ENCODE measurements at regions not wholly inside any gene's neighbourhood (a gene's known extent, or its start where the extent isn't known, plus 50 kb on each side); places are given as distances from the start of the nearest gene placed in this dataset.

DNA sequence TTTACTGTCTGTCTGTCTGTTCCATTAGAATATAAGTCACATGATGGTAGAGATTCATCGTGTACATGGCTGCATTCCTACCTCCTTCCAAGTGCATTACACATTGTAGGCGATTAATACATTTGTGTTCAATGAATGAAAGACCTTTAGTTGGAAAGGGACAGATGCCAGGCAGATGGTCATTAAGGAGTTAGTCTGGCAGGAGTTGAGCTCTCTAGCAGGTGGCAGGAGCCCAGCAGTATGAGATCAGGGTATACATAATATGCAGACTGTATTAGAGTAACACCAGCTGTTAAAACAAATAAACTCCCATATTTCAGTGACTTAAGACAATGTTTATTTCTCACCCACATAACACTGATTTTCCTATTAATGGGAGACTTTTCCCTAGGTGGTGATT, 147.7 kb upstream of the LARGE1 start:
- TF ChIP-seq, protein P1, sequence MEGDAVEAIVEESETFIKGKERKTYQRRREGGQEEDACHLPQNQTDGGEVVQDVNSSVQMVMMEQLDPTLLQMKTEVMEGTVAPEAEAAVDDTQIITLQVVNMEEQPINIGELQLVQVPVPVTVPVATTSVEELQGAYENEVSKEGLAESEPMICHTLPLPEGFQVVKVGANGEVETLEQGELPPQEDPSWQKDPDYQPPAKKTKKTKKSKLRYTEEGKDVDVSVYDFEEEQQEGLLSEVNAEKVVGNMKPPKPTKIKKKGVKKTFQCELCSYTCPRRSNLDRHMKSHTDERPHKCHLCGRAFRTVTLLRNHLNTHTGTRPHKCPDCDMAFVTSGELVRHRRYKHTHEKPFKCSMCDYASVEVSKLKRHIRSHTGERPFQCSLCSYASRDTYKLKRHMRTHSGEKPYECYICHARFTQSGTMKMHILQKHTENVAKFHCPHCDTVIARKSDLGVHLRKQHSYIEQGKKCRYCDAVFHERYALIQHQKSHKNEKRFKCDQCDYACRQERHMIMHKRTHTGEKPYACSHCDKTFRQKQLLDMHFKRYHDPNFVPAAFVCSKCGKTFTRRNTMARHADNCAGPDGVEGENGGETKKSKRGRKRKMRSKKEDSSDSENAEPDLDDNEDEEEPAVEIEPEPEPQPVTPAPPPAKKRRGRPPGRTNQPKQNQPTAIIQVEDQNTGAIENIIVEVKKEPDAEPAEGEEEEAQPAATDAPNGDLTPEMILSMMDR (IDR thresholded peaks at IDR 0.05; ENCODE audit: low read depth, low read length, missing control alignments) = no peak

DNA sequence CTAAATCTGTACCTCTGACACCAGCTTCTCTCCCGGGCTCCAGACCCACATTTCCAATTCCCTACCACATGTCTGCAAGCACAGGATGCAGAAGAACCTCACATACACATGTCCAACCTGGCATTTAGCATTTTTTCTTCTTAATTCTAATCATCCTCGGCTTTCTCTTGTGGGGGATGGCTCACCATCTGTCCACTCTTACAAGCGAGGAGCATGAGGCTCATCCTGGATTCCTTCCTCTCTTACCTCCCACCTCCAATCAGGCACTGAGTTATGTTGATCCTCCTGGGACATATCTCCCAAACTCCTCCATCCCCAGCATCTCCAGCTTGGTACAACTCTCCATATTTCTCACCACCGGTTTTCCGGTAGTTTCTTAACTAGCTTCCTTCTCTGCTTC, 149.8 kb upstream of the LARGE1 start:
- DNase-seq (ENCODE audit: extremely low read depth, low read depth) = no peak
- H3K4me3 ChIP-seq (replicated peaks; ENCODE audit: low read depth, low read length) = no peak overlapping the region
- TF ChIP-seq, protein P1 (IDR thresholded peaks at IDR 0.05; ENCODE audit: low read depth, low read length, missing control alignments) = no peak

More for the DNA sequence above, 147.7 kb upstream of the LARGE1 start:
- DNase-seq (ENCODE audit: extremely low read depth, low read depth) = no peak
- H3K4me3 ChIP-seq (replicated peaks; ENCODE audit: low read depth, low read length) = no peak overlapping the region

DNA sequence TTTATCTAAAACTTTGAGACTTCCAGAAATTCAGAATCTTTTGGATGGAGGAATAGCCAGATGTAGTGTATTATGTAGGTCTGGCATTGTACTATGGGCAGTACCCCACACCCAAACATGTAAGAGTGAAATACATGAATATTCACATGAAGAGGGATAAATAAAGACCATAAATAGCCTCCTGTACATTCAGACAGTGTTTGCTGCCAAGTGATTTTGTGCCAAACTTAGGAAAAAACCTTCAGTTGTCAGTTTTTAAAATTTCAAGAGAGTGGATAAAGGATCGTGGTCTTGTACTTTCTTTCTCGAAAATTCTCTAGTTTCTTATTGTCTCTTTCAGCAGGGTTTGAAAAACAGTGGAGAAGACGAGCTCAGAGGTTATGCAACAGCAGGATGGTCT, 150.3 kb upstream of the LARGE1 start:
- TF ChIP-seq, protein P1 (IDR thresholded peaks at IDR 0.05; ENCODE audit: low read depth, low read length, missing control alignments) = no peak
- DNase-seq (ENCODE audit: extremely low read depth, low read depth) = no peak
- H3K4me3 ChIP-seq (replicated peaks; ENCODE audit: low read depth, low read length) = no peak overlapping the region

DNA sequence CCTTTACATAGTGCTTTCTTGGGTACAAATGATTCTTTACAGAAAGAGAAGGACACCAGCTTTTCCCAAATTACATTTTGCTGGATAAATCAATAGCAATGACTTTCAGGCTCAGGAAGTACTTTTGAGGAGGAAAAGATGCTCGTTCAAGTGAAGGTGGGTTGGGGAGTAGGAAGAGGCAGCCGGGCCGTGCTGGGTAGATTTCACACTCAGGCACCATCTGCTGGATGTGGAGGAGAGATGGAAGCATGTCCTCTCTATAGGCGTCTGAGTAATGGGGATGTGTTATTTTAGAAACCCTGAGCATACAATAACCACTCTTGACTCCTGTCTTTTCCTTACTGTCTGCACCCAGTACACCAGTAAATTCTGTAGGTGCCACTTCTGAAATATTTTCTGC, 152.3 kb upstream of the LARGE1 start:
- no peak overlapping the region for H3K4me3 ChIP-seq (replicated peaks; ENCODE audit: low read depth, low read length)
- TF ChIP-seq, protein P1 (IDR thresholded peaks at IDR 0.05; ENCODE audit: low read depth, low read length, missing control alignments) = no peak
- no peak for DNase-seq (ENCODE audit: extremely low read depth, low read depth)

DNA sequence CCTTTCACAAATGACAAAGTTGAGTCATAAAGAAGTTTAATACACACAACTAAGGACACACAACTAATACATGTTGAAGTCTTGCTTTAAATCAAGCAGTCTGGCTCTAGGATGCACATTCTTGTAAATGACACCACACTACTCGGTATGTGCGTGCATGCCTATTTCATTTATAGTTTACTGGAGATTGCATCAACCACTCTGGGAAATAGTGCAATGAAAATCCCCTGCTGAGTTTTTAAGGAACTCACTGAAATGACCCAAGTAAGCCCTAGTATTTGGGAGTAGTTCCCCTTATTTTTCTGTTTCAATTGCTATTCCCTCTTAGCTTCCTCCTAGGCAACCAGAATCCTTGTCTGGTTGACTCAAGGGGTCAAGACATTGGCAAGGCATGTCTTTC, 160.2 kb upstream of the LARGE1 start:
- no peak overlapping the region for H3K4me3 ChIP-seq (replicated peaks; ENCODE audit: low read depth, low read length)
- no peak for DNase-seq (ENCODE audit: extremely low read depth, low read depth)
- TF ChIP-seq, protein P1 (IDR thresholded peaks at IDR 0.05; ENCODE audit: low read depth, low read length, missing control alignments) = no peak

DNA sequence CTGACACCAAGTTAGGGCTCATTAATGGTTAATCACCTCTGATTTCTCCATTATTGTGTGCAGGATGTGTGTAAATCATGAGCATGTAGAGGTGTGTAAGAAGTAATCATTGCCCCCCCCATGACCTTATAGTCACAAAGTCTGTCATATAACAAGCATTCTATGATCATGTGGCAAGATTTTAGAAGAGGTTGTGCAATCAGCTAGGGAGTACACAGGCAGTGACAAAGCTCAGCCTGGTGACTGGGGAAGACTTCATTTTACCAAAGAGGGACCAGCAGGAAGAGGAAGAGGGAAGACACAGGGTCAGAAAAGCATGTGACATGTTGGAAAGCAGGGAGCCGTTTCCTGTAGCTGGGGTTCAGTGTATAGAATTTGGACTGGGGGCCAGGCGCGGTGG, 176.5 kb upstream of the LARGE1 start:
- TF ChIP-seq, protein P1 (IDR thresholded peaks at IDR 0.05; ENCODE audit: low read depth, low read length, missing control alignments) = no peak
- no peak for DNase-seq (ENCODE audit: extremely low read depth, low read depth)

DNA sequence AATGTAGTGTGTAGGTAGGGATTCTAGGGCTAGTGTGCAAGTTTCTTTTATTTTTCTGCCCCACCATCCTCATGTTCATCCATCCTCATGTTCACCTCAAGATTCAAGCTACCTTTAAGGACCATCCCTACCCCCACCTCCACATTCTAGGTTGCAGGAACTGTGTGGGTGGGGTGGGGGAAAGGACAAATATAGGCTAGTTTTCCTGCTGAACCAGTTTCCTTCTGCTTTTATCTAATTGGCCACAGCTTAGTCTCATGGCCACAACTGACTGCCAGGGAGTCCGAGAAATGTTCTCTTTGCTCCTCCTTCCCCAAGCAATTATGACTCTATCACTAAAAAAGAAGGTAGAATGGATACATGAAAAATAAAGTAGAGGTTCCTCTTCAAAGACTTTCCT, 179.0 kb upstream of the LARGE1 start:
- no peak for DNase-seq (ENCODE audit: extremely low read depth, low read depth)

More for the DNA sequence above, 176.5 kb upstream of the LARGE1 start:
- no peak overlapping the region for H3K4me3 ChIP-seq (replicated peaks; ENCODE audit: low read depth, low read length)

More for the DNA sequence above, 179.0 kb upstream of the LARGE1 start:
- H3K4me3 ChIP-seq (replicated peaks; ENCODE audit: low read depth, low read length) = no peak overlapping the region
- TF ChIP-seq, protein P1 (IDR thresholded peaks at IDR 0.05; ENCODE audit: low read depth, low read length, missing control alignments) = no peak

Data from HFF-Myc (cell line).